Type B pancreatic cell (in vitro differentiated cells): ENCODE measurements at regions not wholly inside any gene's neighbourhood (a gene's known extent, or its start where the extent isn't known, plus 50 kb on each side); places are given as distances from the start of the nearest gene placed in this dataset.

Experiments used
- DNase-seq: peaks from one replicate; pipeline ENCODE4 v3.0.0; 2021; ENCODE audit warnings: mixed read lengths; ENCODE audit not compliant: unreplicated experiment; ENCODE audit errors: extremely low spot score
- H3K27ac Mint-ChIP-seq: 2 replicates; pipeline ENCODE4 v1.8.0; 2021; ENCODE audit warnings: mild to moderate bottlenecking, mixed read lengths
- H3K27me3 Mint-ChIP-seq: 2 replicates; pipeline ENCODE4 v1.8.0; 2021; ENCODE audit warnings: mixed read lengths
- H3K36me3 Mint-ChIP-seq: 2 replicates; pipeline ENCODE4 v1.8.0; 2021; ENCODE audit warnings: mixed read lengths
- H3K4me1 Mint-ChIP-seq: one replicate; pipeline ENCODE4 v1.8.0; 2021; ENCODE audit warnings: mixed read lengths; ENCODE audit not compliant: unreplicated experiment
- H3K4me3 Mint-ChIP-seq: 2 replicates; pipeline ENCODE4 v1.8.0; 2021; ENCODE audit warnings: mild to moderate bottlenecking, mixed read lengths
- H3K9me3 Mint-ChIP-seq: 2 replicates; pipeline ENCODE4 v1.8.0; 2021; ENCODE audit warnings: mixed read lengths
- TF ChIP-seq, protein P1 (sequence below): fragments of 200-600 bp; sonication (generic); conservative IDR thresholded peaks from 2 replicates; pipeline ENCODE4 v1.5.0; 2021; ENCODE audit warnings: antibody characterized with exemption, mild to moderate bottlenecking

- H3K4me1 Mint-ChIP-seq: peaks cover 29% of the 10 kb centered on the region
- no peak for DNase-seq
- peaks cover 6% of the 10 kb centered on the region for H3K9me3 Mint-ChIP-seq
- H3K27ac Mint-ChIP-seq: peak overlapping the region; percentile 95
- TF ChIP-seq, protein P1, sequence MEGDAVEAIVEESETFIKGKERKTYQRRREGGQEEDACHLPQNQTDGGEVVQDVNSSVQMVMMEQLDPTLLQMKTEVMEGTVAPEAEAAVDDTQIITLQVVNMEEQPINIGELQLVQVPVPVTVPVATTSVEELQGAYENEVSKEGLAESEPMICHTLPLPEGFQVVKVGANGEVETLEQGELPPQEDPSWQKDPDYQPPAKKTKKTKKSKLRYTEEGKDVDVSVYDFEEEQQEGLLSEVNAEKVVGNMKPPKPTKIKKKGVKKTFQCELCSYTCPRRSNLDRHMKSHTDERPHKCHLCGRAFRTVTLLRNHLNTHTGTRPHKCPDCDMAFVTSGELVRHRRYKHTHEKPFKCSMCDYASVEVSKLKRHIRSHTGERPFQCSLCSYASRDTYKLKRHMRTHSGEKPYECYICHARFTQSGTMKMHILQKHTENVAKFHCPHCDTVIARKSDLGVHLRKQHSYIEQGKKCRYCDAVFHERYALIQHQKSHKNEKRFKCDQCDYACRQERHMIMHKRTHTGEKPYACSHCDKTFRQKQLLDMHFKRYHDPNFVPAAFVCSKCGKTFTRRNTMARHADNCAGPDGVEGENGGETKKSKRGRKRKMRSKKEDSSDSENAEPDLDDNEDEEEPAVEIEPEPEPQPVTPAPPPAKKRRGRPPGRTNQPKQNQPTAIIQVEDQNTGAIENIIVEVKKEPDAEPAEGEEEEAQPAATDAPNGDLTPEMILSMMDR: no peak
- H3K27me3 Mint-ChIP-seq: no peaks in the 10 kb centered on the region
- peaks cover 3% of the 10 kb centered on the region for H3K36me3 Mint-ChIP-seq
- peak overlapping the region; percentile 17 for H3K4me3 Mint-ChIP-seq
These were observed 156.7 kb downstream of the SYK start for GRCh38 chr9:90958328-90958727.

GRCh38 chr9:90960941-90961340 is 159.3 kb downstream of the SYK start:
- peaks cover 17% of the 10 kb centered on the region for H3K9me3 Mint-ChIP-seq
- no peaks in the 10 kb centered on the region for H3K27me3 Mint-ChIP-seq
- H3K4me3 Mint-ChIP-seq: no peak overlapping the region
- H3K36me3 Mint-ChIP-seq: no peaks in the 10 kb centered on the region
- peaks cover 23% of the 10 kb centered on the region for H3K4me1 Mint-ChIP-seq
- no peak for DNase-seq
- H3K27ac Mint-ChIP-seq: peak overlapping the region; percentile 39
- TF ChIP-seq, protein P1: no peak

DNA sequence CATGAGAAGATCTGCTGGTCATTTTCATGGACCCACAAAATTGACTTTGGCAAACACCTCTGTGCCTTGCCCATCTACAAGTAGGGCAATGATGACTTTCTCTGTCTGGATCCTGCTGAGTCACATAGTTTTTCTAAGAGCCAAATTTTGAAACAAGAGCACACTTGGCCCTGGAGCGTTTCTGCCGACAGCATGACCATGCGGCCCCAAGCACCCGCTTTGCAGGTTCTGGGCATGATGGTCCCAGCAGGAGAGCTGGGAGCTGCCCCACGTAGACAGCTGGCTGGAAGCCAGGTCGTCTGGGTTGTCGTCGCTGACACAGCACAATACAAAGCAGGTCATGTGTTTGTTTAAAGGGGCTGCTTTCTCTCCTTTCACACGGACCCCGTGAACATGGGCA is 159.8 kb downstream of the SYK start:
- no peak for DNase-seq
- no peaks in the 10 kb centered on the region for H3K27me3 Mint-ChIP-seq
- no peaks in the 10 kb centered on the region for H3K36me3 Mint-ChIP-seq
- peaks cover 17% of the 10 kb centered on the region for H3K9me3 Mint-ChIP-seq
- peak overlapping the region; percentile 39 for H3K27ac Mint-ChIP-seq
- H3K4me1 Mint-ChIP-seq: peaks cover 23% of the 10 kb centered on the region
- TF ChIP-seq, protein P1: no peak
- H3K4me3 Mint-ChIP-seq: no peak overlapping the region

GRCh38 chr9:90964101-90965020 is 162.7 kb downstream of the SYK start:
- peaks cover 22% of the 10 kb centered on the region for H3K9me3 Mint-ChIP-seq
- peak overlapping the region; percentile 65 for H3K4me3 Mint-ChIP-seq
- H3K27me3 Mint-ChIP-seq: no peaks in the 10 kb centered on the region
- peaks cover 29% of the 10 kb centered on the region for H3K4me1 Mint-ChIP-seq
- TF ChIP-seq, protein P1: peak; percentile 19
- H3K27ac Mint-ChIP-seq: peak overlapping the region; percentile 97
- peak; percentile 70 for DNase-seq
- no peaks in the 10 kb centered on the region for H3K36me3 Mint-ChIP-seq

GRCh38 chr9:90965226-90966030 is 163.8 kb downstream of the SYK start:
- Mint-ChIP-seq H3K36me3 (no peaks in the 10 kb centered on the region), H3K4me3 (peak overlapping the region; percentile 79), H3K9me3 (peaks cover 22% of the 10 kb centered on the region), H3K27ac (peak overlapping the region; percentile 97), H3K4me1 (peaks cover 29% of the 10 kb centered on the region), H3K27me3 (no peaks in the 10 kb centered on the region)
- TF ChIP-seq, protein P1: no peak
- peak; percentile 53 for DNase-seq
